ENCODE measurements at regions not wholly inside any gene's neighbourhood (a gene's known extent, or its start where the extent isn't known, plus 50 kb on each side); places are given as distances from the start of the nearest gene placed in this dataset.

DNA sequence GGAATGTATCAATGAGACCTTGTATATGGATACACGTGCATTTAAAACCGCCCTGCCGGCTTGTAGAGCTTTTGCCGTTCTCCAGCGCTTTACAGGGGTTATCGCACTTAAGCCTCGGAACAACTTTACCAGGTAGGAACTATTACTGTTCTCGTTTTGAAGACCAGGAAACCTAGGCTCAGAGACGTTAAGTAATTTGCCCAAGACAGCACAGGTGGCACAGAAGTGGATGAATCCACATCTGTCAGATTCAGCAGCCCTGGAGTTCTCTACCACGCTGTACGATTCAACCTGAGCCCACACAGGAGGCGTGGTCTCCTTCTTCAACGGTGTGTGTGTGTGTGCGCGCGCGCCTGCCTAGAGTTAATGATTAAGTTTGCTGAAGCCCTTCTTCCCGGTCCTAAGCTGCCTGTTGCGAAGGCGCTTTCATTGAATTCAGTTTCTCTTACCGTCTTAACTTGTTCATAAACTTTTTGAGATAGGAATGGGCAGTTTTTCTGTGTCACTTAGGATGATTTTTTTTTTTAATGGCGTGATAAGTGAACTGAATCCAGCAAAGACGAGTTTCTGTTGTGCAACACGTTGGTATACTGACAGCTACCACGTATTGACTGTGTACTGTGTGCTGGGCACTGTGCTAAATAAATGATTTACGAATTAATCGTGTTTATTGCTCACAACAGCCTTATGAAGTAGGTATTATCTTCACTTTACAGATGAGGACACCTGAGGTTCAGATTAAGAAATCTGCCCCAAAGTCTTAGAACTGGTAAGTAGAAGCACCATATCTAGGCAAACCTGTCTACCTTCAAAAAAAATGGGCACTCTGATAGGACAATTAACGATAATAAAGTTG lies 67.4 kb downstream of the KCNRG start:
- TF ChIP-seq, protein P1, sequence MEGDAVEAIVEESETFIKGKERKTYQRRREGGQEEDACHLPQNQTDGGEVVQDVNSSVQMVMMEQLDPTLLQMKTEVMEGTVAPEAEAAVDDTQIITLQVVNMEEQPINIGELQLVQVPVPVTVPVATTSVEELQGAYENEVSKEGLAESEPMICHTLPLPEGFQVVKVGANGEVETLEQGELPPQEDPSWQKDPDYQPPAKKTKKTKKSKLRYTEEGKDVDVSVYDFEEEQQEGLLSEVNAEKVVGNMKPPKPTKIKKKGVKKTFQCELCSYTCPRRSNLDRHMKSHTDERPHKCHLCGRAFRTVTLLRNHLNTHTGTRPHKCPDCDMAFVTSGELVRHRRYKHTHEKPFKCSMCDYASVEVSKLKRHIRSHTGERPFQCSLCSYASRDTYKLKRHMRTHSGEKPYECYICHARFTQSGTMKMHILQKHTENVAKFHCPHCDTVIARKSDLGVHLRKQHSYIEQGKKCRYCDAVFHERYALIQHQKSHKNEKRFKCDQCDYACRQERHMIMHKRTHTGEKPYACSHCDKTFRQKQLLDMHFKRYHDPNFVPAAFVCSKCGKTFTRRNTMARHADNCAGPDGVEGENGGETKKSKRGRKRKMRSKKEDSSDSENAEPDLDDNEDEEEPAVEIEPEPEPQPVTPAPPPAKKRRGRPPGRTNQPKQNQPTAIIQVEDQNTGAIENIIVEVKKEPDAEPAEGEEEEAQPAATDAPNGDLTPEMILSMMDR (conservative IDR thresholded peaks at IDR 0.05; ENCODE audit: low read depth, low read length): no peak
- peak overlapping the region; percentile 63 for H3K4me3 ChIP-seq (ENCODE audit: low read depth, low read length)
- peak; percentile 78 for DNase-seq (ENCODE audit: low read depth)

DNA sequence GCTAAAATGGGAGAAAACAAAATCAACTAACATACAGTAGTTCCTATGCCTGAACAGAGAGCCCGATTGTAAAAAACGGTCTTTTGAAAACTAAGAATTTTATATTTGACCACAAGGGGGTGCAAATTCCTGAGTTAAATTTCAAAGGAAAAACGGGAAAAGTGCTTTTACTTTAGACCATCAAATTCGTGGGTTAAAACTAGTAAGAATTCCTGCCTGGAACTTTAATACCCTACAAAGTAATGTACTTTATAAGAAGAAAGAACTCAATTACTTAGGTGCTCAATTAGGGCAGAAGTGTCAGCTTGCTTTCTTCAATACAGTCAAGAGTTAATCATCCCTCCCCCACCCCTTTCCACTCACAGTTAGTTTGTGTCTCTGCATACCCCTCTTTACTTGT lies 69.8 kb downstream of the KCNRG start:
- DNase-seq (ENCODE audit: low read depth): no peak
- TF ChIP-seq, protein P1 (conservative IDR thresholded peaks at IDR 0.05; ENCODE audit: low read depth, low read length): peak; percentile 58
- H3K4me3 ChIP-seq (ENCODE audit: low read depth, low read length): peak overlapping the region; percentile 32

DNA sequence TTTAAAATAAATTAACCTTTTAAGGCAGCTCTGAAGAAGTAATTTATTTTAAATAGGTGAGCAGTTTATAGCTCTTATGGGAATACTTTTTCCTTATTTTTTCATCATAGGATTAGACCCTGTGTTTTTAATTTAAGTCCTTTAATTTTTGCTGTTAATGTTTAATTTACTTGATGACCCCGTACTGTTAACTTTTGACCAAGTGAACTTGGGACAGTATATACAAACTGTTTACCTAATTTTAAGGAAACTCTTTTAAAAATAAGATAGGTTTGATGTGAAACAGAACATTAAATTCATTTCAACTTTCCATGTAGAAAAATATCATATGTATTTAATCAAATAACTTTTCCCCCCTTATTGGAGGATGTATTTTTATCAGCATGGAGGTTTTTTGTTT lies 74.4 kb downstream of the KCNRG start:
- H3K4me3 ChIP-seq (ENCODE audit: low read depth, low read length): no peak overlapping the region
- TF ChIP-seq, protein P1 (conservative IDR thresholded peaks at IDR 0.05; ENCODE audit: low read depth, low read length): no peak

DNA sequence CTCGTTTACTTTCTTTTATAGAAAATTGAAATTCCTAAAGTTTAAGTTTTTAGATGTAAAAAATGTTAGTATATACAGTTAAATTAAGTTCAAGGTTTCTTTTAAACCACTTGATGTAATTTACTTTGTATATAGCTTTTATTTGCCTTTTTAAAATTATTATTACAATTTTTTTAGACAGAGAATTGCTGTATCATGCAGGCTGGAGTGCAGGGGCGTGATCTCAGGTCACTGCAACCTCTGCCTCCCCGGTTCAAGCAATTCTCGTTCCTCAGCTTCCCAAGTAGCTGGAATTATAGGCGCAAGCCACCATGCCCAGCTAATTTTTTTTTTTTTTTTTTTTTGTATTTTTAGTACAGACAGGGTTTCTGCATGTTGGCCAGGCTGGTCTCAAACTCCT lies 75.0 kb downstream of the KCNRG start:
- no peak for DNase-seq (ENCODE audit: low read depth)
- TF ChIP-seq, protein P1 (conservative IDR thresholded peaks at IDR 0.05; ENCODE audit: low read depth, low read length): no peak
- no peak overlapping the region for H3K4me3 ChIP-seq (ENCODE audit: low read depth, low read length)

More for the DNA sequence above, 74.4 kb downstream of the KCNRG start:
- DNase-seq (ENCODE audit: low read depth): no peak

DNA sequence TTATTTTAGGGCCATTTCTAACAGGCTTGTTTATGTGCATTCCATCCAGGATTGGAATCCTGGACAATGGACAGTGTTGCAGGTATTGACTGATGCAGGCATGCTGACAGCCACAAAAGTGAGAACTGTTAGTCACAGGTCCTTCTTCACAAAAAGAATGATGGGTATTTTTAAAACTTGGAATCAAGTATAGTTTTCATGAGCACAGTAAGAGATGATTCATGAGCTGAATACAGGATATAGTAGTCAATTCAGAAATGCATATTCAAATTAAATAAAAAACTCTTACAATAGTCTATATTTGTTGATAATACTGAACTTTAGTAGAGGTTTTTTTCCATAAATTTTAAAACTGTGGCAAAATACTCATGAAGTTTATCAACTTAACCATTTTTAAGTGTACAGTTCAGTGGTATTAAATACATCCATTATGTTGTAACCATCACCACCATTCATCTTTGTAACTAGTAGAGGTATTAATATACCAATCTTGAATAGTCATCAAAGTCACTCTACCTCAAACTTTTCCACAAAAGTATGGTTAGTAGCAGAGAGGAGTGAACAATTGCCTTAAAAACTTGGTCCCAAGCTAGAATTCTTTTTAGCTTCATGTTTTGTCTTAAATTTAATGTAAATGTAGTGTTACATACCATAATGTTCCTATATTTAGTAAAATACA lies 79.5 kb downstream of the KCNRG start:
- TF ChIP-seq, protein P1 (conservative IDR thresholded peaks at IDR 0.05; ENCODE audit: low read depth, low read length): no peak
- DNase-seq (ENCODE audit: low read depth): no peak
- H3K4me3 ChIP-seq (ENCODE audit: low read depth, low read length): no peak overlapping the region

DNA sequence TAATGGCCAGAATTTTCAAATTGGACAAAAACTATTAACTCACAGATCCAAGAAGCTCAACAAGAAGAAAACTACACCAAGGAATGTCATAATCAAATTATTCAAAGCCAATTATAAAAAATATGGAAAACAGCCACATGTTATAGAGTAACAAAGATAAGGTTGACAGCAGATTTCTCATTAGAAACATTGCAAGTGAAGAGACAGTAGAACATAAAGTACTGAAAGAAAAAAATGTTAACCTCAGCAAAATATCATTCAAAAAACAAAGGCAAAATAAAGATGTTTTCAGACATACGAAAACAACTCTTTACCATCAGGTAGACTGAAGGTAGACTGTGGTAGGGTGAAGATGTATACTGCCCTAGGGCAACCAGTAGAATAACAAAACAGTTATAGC lies 83.4 kb downstream of the KCNRG start:
- H3K4me3 ChIP-seq (ENCODE audit: low read depth, low read length): no peak overlapping the region
- DNase-seq (ENCODE audit: low read depth): no peak
- TF ChIP-seq, protein P1 (conservative IDR thresholded peaks at IDR 0.05; ENCODE audit: low read depth, low read length): no peak

Data from epithelial cell of proximal tubule (primary cell).